GM20000 (cell line): ENCODE measurements at regions not wholly inside any gene's neighbourhood (a gene's known extent, or its start where the extent isn't known, plus 50 kb on each side); places are given as distances from the start of the nearest gene placed in this dataset.
"Not testable (repeated sequence)": the region's sequence is repeated elsewhere in the genome, so short reads cannot be mapped to it uniquely, and the experiment has no call there.

Experiments used
- DNase-seq: peaks from one replicate; pipeline ENCODE4 v3.0.0; 2012; ENCODE audit warnings: low spot score
- TF ChIP-seq, protein P1 (sequence below): IDR thresholded peaks from 2 replicates; pipeline ENCODE4 v1.5.1; 2012; ENCODE audit warnings: mild to moderate bottlenecking, control low read depth; ENCODE audit errors: extremely low read depth, missing control alignments

DNA sequence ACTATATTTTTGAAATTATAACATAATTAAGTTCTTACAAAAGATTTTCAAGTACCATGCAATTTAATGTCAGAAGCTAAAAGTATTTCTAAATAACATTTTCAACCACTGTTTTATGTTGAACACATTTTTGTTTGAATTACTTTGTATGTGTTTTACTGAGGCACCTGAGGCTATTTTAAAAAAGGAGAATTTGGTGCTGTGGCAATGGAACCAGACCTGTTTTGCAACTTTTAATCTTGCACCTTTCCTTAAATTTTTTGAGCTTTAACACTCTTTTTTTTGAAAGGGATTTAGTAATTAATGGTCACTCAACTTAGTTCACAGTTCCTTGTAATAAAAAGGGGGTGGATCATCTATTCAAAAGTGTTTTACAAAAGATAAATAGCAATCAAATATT, 561.6 kb downstream of the ZBBX start:
- TF ChIP-seq, protein P1, sequence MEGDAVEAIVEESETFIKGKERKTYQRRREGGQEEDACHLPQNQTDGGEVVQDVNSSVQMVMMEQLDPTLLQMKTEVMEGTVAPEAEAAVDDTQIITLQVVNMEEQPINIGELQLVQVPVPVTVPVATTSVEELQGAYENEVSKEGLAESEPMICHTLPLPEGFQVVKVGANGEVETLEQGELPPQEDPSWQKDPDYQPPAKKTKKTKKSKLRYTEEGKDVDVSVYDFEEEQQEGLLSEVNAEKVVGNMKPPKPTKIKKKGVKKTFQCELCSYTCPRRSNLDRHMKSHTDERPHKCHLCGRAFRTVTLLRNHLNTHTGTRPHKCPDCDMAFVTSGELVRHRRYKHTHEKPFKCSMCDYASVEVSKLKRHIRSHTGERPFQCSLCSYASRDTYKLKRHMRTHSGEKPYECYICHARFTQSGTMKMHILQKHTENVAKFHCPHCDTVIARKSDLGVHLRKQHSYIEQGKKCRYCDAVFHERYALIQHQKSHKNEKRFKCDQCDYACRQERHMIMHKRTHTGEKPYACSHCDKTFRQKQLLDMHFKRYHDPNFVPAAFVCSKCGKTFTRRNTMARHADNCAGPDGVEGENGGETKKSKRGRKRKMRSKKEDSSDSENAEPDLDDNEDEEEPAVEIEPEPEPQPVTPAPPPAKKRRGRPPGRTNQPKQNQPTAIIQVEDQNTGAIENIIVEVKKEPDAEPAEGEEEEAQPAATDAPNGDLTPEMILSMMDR, result no peak
- no peak for DNase-seq

GRCh38 chr3:166817269-166817668, 562.8 kb downstream of the ZBBX start:
- not testable (repeated sequence) for DNase-seq

DNA sequence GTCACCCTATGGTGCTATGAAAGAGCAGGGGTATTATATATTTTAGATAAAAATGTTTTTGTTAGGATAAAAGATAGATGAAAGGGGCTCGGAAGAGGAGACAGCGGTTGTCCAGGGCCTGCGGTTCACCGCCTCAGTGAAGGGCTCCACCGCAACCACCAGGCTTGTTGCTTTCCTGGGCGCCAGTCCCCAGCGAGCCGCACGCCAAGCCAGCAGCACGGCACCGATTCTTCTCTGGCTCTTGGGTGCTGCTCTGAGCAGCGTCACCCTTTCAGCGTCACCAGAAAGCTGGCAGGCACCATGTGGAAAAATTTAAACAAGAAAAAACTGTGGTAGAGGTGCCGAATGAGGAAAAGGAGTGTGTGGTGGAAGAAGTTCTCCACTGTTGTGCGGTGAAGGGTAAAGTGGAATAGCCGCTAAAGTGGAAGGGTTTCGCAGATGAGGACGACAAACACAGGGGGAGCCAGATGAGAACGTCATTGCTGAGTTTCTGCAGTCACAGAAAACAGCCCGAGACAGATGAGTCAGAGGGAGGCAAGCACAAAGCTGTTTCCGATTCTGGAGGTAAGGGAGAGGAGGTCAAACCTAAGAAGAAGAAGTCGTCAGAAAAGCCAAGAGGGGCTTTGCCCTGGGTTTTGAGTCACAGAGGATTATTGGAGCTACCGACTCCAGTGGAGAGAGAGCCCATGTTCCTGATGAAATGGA, 569.2 kb downstream of the ZBBX start:
- TF ChIP-seq, protein P1, result no peak
- DNase-seq, result no peak

DNA sequence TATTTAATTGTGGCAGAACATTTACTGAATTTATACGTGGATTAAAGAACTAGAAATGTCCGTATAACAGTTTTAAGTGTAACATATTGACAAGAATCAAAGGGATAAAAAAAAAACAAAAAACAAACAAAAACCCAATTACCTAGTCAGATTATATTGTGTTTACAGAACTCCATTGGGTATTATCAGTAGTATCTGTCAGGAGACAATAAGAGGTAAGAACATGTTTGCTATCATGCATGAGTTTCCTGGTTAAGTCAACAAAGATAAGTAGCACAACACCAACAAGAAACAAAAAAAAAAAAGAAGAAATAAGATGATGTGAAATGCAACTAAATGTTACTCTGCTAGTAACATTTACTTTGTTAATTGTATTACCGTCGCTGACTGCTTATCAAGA, 570.6 kb downstream of the ZBBX start:
- DNase-seq, result no peak
- TF ChIP-seq, protein P1, result no peak

DNA sequence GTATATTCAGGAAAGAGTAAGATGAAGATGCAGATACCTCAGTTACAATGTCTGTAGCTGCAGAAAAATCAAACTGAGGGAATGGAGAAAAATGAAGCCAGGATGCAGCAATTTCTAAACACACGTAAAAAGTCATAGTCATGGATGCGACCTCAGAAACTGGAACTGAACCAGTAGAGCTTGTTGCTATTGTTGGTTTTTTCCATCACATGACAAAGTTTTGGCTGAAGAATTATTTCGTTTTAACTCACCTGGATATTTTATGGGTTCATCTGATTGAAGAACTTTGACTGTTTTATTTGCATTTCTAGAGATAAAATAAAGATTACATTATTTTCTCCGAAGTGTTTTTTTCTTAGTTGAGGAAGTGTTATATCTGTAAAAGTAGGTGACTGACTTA, 591.2 kb downstream of the ZBBX start:
- no peak for DNase-seq
- TF ChIP-seq, protein P1, result no peak

GRCh38 chr3:166785876-166786275, 594.2 kb downstream of the ZBBX start:
- DNase-seq, result no peak
- TF ChIP-seq, protein P1, result no peak

DNA sequence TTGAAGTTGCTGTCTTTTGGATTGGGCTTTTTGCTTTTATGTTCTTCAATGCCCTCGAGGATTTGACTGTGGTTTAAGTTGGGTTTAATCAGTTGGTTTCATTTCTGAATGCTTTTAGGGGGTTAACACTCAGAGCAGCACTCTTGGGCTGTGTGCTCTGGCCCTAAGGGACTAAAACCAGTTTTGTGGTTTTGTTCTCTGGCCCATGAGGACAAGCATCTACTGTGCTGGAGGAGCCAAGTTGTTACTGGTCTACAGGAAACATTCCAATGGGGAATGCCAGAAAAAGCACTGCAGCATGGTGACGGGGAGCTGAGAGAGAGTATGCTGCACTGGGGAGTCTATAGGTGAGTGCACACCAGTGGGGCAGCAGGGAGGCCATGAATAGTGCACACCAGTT, 596.9 kb downstream of the ZBBX start:
- no peak for DNase-seq
- TF ChIP-seq, protein P1, result no peak

GRCh38 chr3:166764698-166765318, 615.3 kb downstream of the ZBBX start:
- DNase-seq, result no peak
- TF ChIP-seq, protein P1, result no peak
